HCT116 (cell line): ENCODE measurements at regions not wholly inside any gene's neighbourhood (a gene's known extent, or its start where the extent isn't known, plus 50 kb on each side); places are given as distances from the start of the nearest gene placed in this dataset.

Source experiments
- ATAC-seq: fragments of 200-7000 bp; cut with Tn5 transposase; 2 replicates; pipeline ENCODE4 v1.9.1; 2020; ENCODE audit warnings: mild to moderate bottlenecking, moderate library complexity
- BruUV-seq: library from RNA; stranded (reverse); fragments of 400-500 nt; replicated peaks from 2 replicates; lab custom pipeline; 2021; lab: Mats Ljungman, UMichigan
- CTCF ChIA-PET: fragments of 300-600 bp; sonication (Branson Sonifier 250); formaldehyde crosslinking; loops from one replicate; lab custom pipeline; 2021; ENCODE audit warnings: antibody characterized with exemption; lab: Charles Lee
- POLR2A ChIA-PET: fragments of 300-600, 350-600 bp; sonication (Branson Sonifier 250); formaldehyde crosslinking; loops from one replicate; lab custom pipeline; 2021; ENCODE audit warnings: antibody characterized with exemption; lab: Charles Lee
- RAD21 ChIA-PET, 2 experiments: fragments of 300-600 bp; sonication (Branson Sonifier 250); formaldehyde crosslinking; loops; one replicate each; lab custom pipeline; 2023; ENCODE audit warnings: low total read pairs in 2 of 2; ENCODE audit not compliant: uncharacterized antibody in 2 of 2, unreplicated experiment in 2 of 2, low non-redundant PET in 1 of 2; lab: Charles Lee
- DNase-seq: peaks from one replicate; pipeline ENCODE4 v3.0.0-alpha.2; 2010; ENCODE audit warnings: low read depth, low spot score
- H2AFZ ChIP-seq: fragments of 200-600 bp; shearing (Covaris generic), sonication (generic); 2 replicates; pipeline ENCODE4 v1.6.1; 2017; ENCODE audit warnings: low read depth, mixed run types, mixed read lengths, antibody characterized with exemption, low read length; ENCODE audit not compliant: poor library complexity, severe bottlenecking
- H3K27ac ChIP-seq: 2 replicates; pipeline ENCODE4 v1.5.1; 2012; ENCODE audit warnings: low read depth, low read length
- H3K27me3 ChIP-seq: fragments of 200-600 bp; sonication (generic); 2 replicates; pipeline ENCODE4 v1.6.1; 2016; ENCODE audit warnings: mixed run types, low read length, mixed read lengths; ENCODE audit not compliant: insufficient read depth
- H3K36me3 ChIP-seq, 2 experiments: fragments of 200-500 bp in 1 of 2; fragments of 200-600 bp in 1 of 2; sonication (Bioruptor generic) in 1 of 2; sonication (generic) in 1 of 2; 2 replicates each; pipeline versions ENCODE4 v1.5.1 to v1.6.1; 2014 to 2016; ENCODE audit warnings: low read length in 2 of 2, inconsistent platforms in 1 of 2, mixed read lengths in 1 of 2, mixed run types in 1 of 2; ENCODE audit not compliant: insufficient read depth in 2 of 2, control insufficient read depth in 1 of 2
- H3K4me1 ChIP-seq, 2 experiments: fragments of 200-600 bp in 1 of 2; sonication (generic) in 1 of 2; 2 replicates each; pipeline versions ENCODE4 v1.5.1 to v1.6.1; 2012 to 2017; ENCODE audit warnings: low read length in 2 of 2, inconsistent platforms in 1 of 2, mild to moderate bottlenecking in 1 of 2, mixed read lengths in 1 of 2, mixed run types in 1 of 2, moderate library complexity in 1 of 2; ENCODE audit not compliant: insufficient read depth in 2 of 2, control insufficient read depth in 1 of 2
- H3K4me2 ChIP-seq: fragments of 200-600 bp; sonication (generic); 2 replicates; pipeline ENCODE4 v1.6.1; 2017; ENCODE audit warnings: mixed run types, low read length, mixed read lengths
- H3K4me3 ChIP-seq, 2 experiments: fragments of 200-600 bp in 1 of 2; sonication (generic) in 1 of 2; replicated peaks in 1 of 2; 2 replicates each; pipeline ENCODE4 v1.5.1; 2011 to 2016; ENCODE audit warnings: low read length in 2 of 2, control low read depth in 1 of 2, low read depth in 1 of 2, mild to moderate bottlenecking in 1 of 2, mixed read lengths in 1 of 2, mixed run types in 1 of 2
- H3K79me2 ChIP-seq: fragments of 200-600 bp; sonication (generic); 2 replicates; pipeline ENCODE4 v1.6.1; 2017; ENCODE audit warnings: mild to moderate bottlenecking, mixed run types, low read length, moderate library complexity, mixed read lengths; ENCODE audit not compliant: insufficient read depth
- H3K9ac ChIP-seq: fragments of 200-600 bp; sonication (generic); 2 replicates; pipeline ENCODE4 v1.6.1; 2016; ENCODE audit warnings: low read length, mixed read lengths
- H3K9me2 ChIP-seq: fragments of 200-600 bp; sonication (generic), shearing (Covaris generic); 2 replicates; pipeline ENCODE4 v1.6.1; 2017; ENCODE audit warnings: mixed run types, mild to moderate bottlenecking, moderate library complexity; ENCODE audit not compliant: insufficient read depth
- H3K9me3 ChIP-seq, 2 experiments: fragments of 200-500 bp in 1 of 2; fragments of 200-600 bp in 1 of 2; sonication (Bioruptor generic) in 1 of 2; sonication (generic) in 1 of 2; 2 replicates each; pipeline ENCODE4 v1.6.1; 2014 to 2017; ENCODE audit warnings: low read length in 2 of 2, mixed read lengths in 2 of 2, inconsistent platforms in 1 of 2, low read depth in 1 of 2, mild to moderate bottlenecking in 1 of 2, mixed run types in 1 of 2, moderate library complexity in 1 of 2; ENCODE audit not compliant: control insufficient read depth in 1 of 2, insufficient read depth in 1 of 2
- H4K20me1 ChIP-seq: fragments of 200-600 bp; sonication (generic), shearing (Covaris generic); 2 replicates; pipeline ENCODE4 v1.6.1; 2017; ENCODE audit warnings: mixed run types, mild to moderate bottlenecking, moderate library complexity; ENCODE audit not compliant: insufficient read depth
- EGR1 ChIP-seq: IDR thresholded peaks from 2 replicates; pipeline ENCODE4 v1.6.1; 2012; ENCODE audit warnings: low read depth
- ELF1 ChIP-seq: IDR thresholded peaks from 2 replicates; pipeline ENCODE4 v1.6.1; 2012; ENCODE audit warnings: low read depth, borderline replicate concordance
- EZH2 ChIP-seq: fragments of 200-600 bp; sonication (generic); IDR thresholded peaks from 2 replicates; pipeline ENCODE4 v1.6.1; 2017; ENCODE audit warnings: antibody characterized with exemption, mixed run types
- FOSL1 ChIP-seq: IDR thresholded peaks from 2 replicates; pipeline ENCODE4 v1.6.1; 2012; ENCODE audit warnings: low read depth
- JUND ChIP-seq: IDR thresholded peaks from 2 replicates; pipeline ENCODE4 v1.6.1; 2012
- POLR2A ChIP-seq: IDR thresholded peaks from 2 replicates; pipeline ENCODE4 v1.7.0; 2011; ENCODE audit warnings: borderline replicate concordance; ENCODE audit not compliant: insufficient read depth, insufficient read length; ENCODE audit errors: extremely low read depth
- POLR2AphosphoS5 ChIP-seq: IDR thresholded peaks from 2 replicates; pipeline ENCODE4 v1.6.1; 2011; ENCODE audit warnings: mild to moderate bottlenecking, low read depth, low read length, moderate library complexity
- SIN3A ChIP-seq: IDR thresholded peaks from 2 replicates; pipeline ENCODE4 v1.6.1; 2012; ENCODE audit warnings: low read depth
- SP1 ChIP-seq: IDR thresholded peaks from 2 replicates; pipeline ENCODE4 v1.6.1; 2012; ENCODE audit warnings: low read depth
- TCF7L2 ChIP-seq: IDR thresholded peaks from 2 replicates; pipeline ENCODE4 v1.7.0; 2011; ENCODE audit warnings: borderline replicate concordance, inconsistent platforms; ENCODE audit not compliant: insufficient read depth, insufficient read length; ENCODE audit errors: extremely low read depth
- YY1 ChIP-seq: IDR thresholded peaks from 2 replicates; pipeline ENCODE4 v1.6.1; 2011; ENCODE audit warnings: low read length, low read depth, moderate library complexity, mild to moderate bottlenecking; ENCODE audit not compliant: insufficient replicate concordance; ENCODE audit errors: extremely low read depth
- ZFX ChIP-seq: fragments of 450-650 bp; IDR thresholded peaks from 2 replicates; pipeline ENCODE4 v1.6.1; 2017
- ZNF274 ChIP-seq: fragments of 200-500 bp; sonication (Bioruptor generic); IDR thresholded peaks from 2 replicates; pipeline ENCODE4 v1.6.1; 2014; ENCODE audit warnings: mild to moderate bottlenecking, low read depth, low read length, inconsistent platforms
- intact Hi-C: fragments of 100-400 bp; cut with micrococcal nuclease; formaldehyde crosslinking; loops from 2 replicates; pipeline ENCODE4 v1.10.0; 2022
- TF ChIP-seq, protein P1 (sequence below): IDR thresholded peaks from 2 replicates; pipeline ENCODE4 v1.6.1; 2012
- TF ChIP-seq, protein P2 (sequence below): IDR thresholded peaks from 2 replicates; pipeline ENCODE4 v1.6.1; 2012

DNA sequence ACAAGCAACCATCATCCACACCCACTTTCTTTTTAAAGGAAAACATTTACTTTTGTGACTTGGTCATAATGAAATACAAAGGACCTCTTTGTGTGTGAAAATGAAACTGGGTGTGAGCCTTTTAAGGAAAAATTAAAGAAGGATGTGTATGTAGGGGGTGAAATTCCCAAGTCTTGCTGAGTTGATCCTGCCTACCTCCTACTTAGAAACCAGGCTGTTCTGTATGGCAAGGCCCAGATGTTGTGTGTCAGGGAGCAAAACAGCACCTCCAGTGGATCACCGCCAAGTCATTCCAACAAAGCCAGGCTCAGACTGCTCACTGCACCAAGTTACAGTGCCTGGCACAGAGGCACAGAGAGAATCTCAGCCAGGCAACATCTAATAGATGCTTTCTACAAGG, 198.5 kb upstream of the FBN2 start:
- TF ChIP-seq ELF1 (no peak), EGR1 (no peak), JUND (no peak), FOSL1 (no peak), ZNF274 (no peak), ZFX (no peak), SP1 (no peak), YY1 (no peak), POLR2A (no peak)
- TF ChIP-seq, protein P1, sequence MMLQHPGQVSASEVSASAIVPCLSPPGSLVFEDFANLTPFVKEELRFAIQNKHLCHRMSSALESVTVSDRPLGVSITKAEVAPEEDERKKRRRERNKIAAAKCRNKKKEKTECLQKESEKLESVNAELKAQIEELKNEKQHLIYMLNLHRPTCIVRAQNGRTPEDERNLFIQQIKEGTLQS: no peak
- TF ChIP-seq, protein P2, sequence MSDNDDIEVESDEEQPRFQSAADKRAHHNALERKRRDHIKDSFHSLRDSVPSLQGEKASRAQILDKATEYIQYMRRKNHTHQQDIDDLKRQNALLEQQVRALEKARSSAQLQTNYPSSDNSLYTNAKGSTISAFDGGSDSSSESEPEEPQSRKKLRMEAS: no peak
- Histone ChIP-seq H3K4me2 (peak overlapping the region; percentile 25), H4K20me1 (no peaks in the 10 kb centered on the region), H3K9me2 (no peaks in the 10 kb centered on the region), H3K27ac (no peak overlapping the region), H3K4me3 (no peak overlapping the region), H3K9ac (no peak overlapping the region), H3K27me3 (no peaks in the 10 kb centered on the region), H2AFZ (no peak overlapping the region), H3K36me3 (no peaks in the 10 kb centered on the region), H3K9me3 (no peaks in the 10 kb centered on the region), H3K79me2 (no peaks in the 10 kb centered on the region), H3K4me1 (peaks cover 0 to 15% of the 10 kb centered on the region in 2 experiments; a peak in 3 of 4 replicates)
- peak; percentile 62 for ATAC-seq
- intact Hi-C loops: no loop called here
- POLR2A ChIA-PET: no interaction called here
- RAD21 ChIA-PET: no interaction called here
- CTCF ChIA-PET: no interaction called here
- DNase-seq: peak; percentile 4
- BruUV-seq: no TSS peak

DNA sequence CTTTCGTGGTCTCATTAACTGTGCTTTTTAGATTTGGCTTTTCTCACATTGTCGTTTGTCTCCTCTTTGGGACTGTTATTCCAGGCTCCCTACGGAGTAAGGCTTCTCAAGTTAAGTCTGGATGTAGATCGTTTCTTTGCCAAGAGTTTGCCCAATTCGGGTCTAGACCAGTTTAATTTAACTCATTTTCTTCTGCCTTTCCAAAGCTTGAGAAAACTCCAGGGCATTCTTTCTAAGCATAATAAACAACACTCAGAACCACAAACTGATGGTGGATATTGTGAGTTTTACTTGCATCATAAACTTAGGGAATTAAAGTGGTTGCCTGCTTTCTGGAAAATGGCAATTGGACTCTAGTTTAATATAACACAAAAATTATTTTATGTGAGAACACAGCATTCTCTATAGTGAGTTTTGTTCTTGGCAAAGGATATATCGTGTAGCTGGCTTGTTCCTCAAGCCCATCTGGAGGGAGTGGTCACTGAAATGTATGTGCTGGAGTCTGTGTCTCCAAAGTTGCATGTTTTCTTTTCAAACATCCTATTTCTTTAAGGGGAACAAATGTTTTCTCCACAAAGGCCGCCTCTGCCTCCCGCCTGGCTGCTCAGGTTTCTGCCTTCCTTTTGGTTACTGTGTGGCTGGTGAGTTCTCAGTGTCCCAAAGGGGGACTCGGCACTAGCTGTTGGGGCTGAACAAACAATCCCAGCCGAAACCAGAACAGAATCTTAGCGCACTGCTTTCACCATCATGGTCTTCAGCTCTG, 211.3 kb upstream of the FBN2 start:
- DNase-seq: no peak
- Histone ChIP-seq H3K4me3 (no peak overlapping the region), H3K9me2 (no peaks in the 10 kb centered on the region), H3K27ac (no peak overlapping the region), H3K36me3 (no peaks in the 10 kb centered on the region), H3K9me3 (no peaks in the 10 kb centered on the region), H3K4me2 (no peak overlapping the region), H3K27me3 (no peaks in the 10 kb centered on the region)
- no TSS peak for BruUV-seq
- ATAC-seq: no peak
- CTCF ChIA-PET: no interaction called here
- TF ChIP-seq SIN3A (no peak), FOSL1 (no peak), TCF7L2 (no peak), POLR2AphosphoS5 (no peak), EZH2 (no peak)
- TF ChIP-seq, protein P1: no peak
- TF ChIP-seq, all 23 proteins: peak for 0
- H4K20me1 ChIP-seq: no peaks in the 10 kb centered on the region
- intact Hi-C loops: no loop called here
- H3K4me1 ChIP-seq: no peaks in the 10 kb centered on the region
- H2AFZ ChIP-seq: no peak overlapping the region
- ChIA-PET RAD21 (no interaction called here), POLR2A (no interaction called here)
- H3K79me2 ChIP-seq: no peaks in the 10 kb centered on the region
- H3K9ac ChIP-seq: no peak overlapping the region
